Esophagus squamous epithelium (tissue), 5 donors: ENCODE measurements at regions not wholly inside any gene's neighbourhood (a gene's known extent, or its start where the extent isn't known, plus 50 kb on each side); places are given as distances from the start of the nearest gene placed in this dataset.

Experiments
- DNase-seq: peaks from one replicate; lab custom pipeline; 2025; lab: John Stamatoyannopoulos, UW
- H3K27ac ChIP-seq, 4 donors: fragments of 200-600 bp; sonication (generic); one replicate each; pipeline ENCODE4 v1.5.1; 2016 to 2019; ENCODE audit warnings: mild to moderate bottlenecking in 1 of 4
- H3K27me3 ChIP-seq, 4 donors: fragments of 200-600 bp; sonication (generic); 1 replicate in 3 of 4; 2 replicates in 1 of 4; pipeline versions ENCODE4 v1.5.1 to v1.6.0; 2017 to 2021; ENCODE audit warnings: antibody characterized with exemption in 1 of 4
- H3K36me3 ChIP-seq, 3 donors: fragments of 200-600 bp; sonication (generic); one replicate each; pipeline ENCODE4 v1.5.1; 2016 to 2019
- H3K4me1 ChIP-seq, 3 donors: fragments of 200-600 bp; sonication (generic); one replicate each; pipeline ENCODE4 v1.5.1; 2017 to 2019
- H3K4me3 ChIP-seq, 4 donors: fragments of 200-600 bp; sonication (generic); 1 replicate in 3 of 4; 2 replicates in 1 of 4; pipeline ENCODE4 v1.5.1; 2016 to 2019; ENCODE audit warnings: mild to moderate bottlenecking in 2 of 4, moderate library complexity in 1 of 4
- H3K9me3 ChIP-seq, 3 donors: fragments of 200-600 bp; sonication (generic); one replicate each; pipeline ENCODE4 v1.5.1; 2016 to 2019
- POLR2A ChIP-seq, 4 donors: fragments of 450-650 bp; IDR thresholded peaks; one replicate each; pipeline ENCODE4 v1.6.1; 2017; ENCODE audit warnings: antibody characterized with exemption in 4 of 4, mild to moderate bottlenecking in 4 of 4, moderate library complexity in 3 of 4
- WGBS, 2 donors: methylation state at CpG; one replicate each; pipeline ENCODE4 v1.1.5; 2018; 5-methylcytosine and 5-hydroxymethylcytosine counted together
- intact Hi-C: fragments of 100-400 bp; cut with DNase I; formaldehyde crosslinking; loops from one replicate; pipeline ENCODE4 v1.15.0; 2022
- TF ChIP-seq, protein P1 (sequence below), 6 experiments: fragments of 450-650 bp in 4 of 6; fragments of 200-600 bp in 2 of 6; sonication (generic) in 2 of 6; IDR thresholded peaks; one replicate each; pipeline ENCODE4 v1.5.1; 2016 to 2019; ENCODE audit warnings: antibody characterized with exemption in 6 of 6, mild to moderate bottlenecking in 4 of 6, moderate library complexity in 4 of 6
- donor health status: DM: yes; HTN: yes; CAD: no.

DNA sequence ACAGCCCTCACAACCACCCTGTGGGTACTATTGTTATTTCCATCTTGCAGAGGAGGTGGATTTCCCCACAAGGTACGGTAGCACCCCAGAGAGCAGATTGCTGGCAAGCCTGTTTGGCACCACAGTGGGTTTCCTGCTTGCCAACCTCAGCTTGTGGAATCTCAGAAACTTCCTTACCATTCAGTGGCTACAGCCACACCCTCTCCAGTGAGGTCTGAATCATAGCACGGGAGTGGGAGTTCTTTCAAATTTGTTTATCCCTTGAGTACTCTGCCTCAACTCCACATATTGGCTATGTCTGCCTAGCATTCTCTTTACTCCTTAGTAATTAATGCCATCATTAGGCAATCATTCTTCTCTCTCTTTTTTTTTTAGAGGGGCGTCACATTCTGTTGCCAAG lies 162.1 kb downstream of the PTPRU start:
- H3K27ac ChIP-seq, result no peak overlapping the region
- 20 to 25% methylated on average over 3 of the region's 3 CpGs for WGBS, 2 donors
- no peak for DNase-seq

DNA sequence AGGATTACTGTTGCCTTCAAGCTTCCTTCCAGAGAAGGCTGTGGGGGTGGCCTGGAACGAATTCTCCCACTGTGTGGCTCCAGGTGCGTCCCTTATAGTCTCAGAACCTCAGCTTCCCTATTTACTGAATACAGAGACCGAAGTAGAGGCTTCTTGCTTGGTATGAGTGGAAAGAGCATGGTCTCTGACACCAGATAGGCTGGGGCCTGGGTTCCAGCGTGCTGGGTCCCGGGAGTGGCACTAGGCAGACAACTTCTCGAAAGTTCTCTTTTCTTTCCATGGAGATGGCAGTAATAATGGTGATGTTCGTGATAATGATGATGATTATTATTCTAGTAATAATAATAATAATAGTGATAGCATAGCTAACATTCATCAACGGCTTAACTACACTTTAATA lies 161.7 kb downstream of the PTPRU start:
- Histone ChIP-seq H3K27ac (no peak overlapping the region), H3K36me3 (no peaks in the 10 kb centered on the region), H3K9me3 (peaks cover 0 to 14% (median 0%) of the 10 kb centered on the region in 3 donors), H3K27me3 (peaks cover 0 to 12% (median 0%) of the 10 kb centered on the region in 4 donors), H3K4me1 (peaks cover 0 to 10% (median 0%) of the 10 kb centered on the region in 3 donors), H3K4me3 (no peak overlapping the region)
- intact Hi-C loops, result no loop called here
- TF ChIP-seq POLR2A (IDR thresholded peaks at IDR 0.05), result no peak
- TF ChIP-seq, protein P1, sequence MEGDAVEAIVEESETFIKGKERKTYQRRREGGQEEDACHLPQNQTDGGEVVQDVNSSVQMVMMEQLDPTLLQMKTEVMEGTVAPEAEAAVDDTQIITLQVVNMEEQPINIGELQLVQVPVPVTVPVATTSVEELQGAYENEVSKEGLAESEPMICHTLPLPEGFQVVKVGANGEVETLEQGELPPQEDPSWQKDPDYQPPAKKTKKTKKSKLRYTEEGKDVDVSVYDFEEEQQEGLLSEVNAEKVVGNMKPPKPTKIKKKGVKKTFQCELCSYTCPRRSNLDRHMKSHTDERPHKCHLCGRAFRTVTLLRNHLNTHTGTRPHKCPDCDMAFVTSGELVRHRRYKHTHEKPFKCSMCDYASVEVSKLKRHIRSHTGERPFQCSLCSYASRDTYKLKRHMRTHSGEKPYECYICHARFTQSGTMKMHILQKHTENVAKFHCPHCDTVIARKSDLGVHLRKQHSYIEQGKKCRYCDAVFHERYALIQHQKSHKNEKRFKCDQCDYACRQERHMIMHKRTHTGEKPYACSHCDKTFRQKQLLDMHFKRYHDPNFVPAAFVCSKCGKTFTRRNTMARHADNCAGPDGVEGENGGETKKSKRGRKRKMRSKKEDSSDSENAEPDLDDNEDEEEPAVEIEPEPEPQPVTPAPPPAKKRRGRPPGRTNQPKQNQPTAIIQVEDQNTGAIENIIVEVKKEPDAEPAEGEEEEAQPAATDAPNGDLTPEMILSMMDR (IDR thresholded peaks at IDR 0.05), result no peak
- 66 to 73% methylated on average over 6 to 8 of the region's 8 CpGs for WGBS, 2 donors
- no peak for DNase-seq

More for the DNA sequence above, 162.1 kb downstream of the PTPRU start:
- intact Hi-C loops, result no loop called here
- peaks cover 0 to 8% (median 0%) of the 10 kb centered on the region in 4 donors for H3K27me3 ChIP-seq
- H3K9me3 ChIP-seq, result peaks cover 0 to 14% (median 0%) of the 10 kb centered on the region in 3 donors
- H3K4me3 ChIP-seq, result no peak overlapping the region
- no peaks in the 10 kb centered on the region for H3K36me3 ChIP-seq
- peaks cover 0 to 10% (median 0%) of the 10 kb centered on the region in 3 donors for H3K4me1 ChIP-seq
- TF ChIP-seq, protein P1 (IDR thresholded peaks at IDR 0.05), result no peak
- TF ChIP-seq POLR2A (IDR thresholded peaks at IDR 0.05), result no peak

DNA sequence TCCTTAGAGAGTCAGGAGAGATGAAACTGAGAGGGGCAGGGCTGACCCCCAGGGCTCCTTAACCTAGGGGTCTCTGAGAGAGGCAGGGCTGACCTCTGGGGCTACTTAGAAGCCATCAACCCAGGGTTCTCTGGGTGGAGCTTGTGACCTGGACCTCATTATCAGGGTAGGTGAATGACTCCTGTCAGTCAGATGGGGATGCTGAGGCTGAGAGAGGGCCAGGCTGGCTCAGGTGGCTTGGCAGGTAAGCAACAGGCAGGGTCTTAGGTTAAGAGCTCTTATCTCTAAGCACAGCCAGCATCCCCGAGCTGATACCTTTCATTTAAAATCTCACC lies 160.9 kb downstream of the PTPRU start:
- Histone ChIP-seq H3K4me1 (peaks cover 0 to 10% (median 0%) of the 10 kb centered on the region in 3 donors), H3K9me3 (peaks cover 0 to 14% (median 0%) of the 10 kb centered on the region in 3 donors), H3K4me3 (no peak overlapping the region), H3K27ac (no peak overlapping the region), H3K27me3 (peaks cover 0 to 18% (median 0%) of the 10 kb centered on the region in 4 donors), H3K36me3 (no peaks in the 10 kb centered on the region)
- TF ChIP-seq, protein P1 (IDR thresholded peaks at IDR 0.05), result no peak
- no peak for TF ChIP-seq POLR2A (IDR thresholded peaks at IDR 0.05)
- intact Hi-C loops, result no loop called here
- WGBS, 2 donors, result 70 to 83% methylated on average over 1 of the region's 1 CpG
- no peak for DNase-seq

DNA sequence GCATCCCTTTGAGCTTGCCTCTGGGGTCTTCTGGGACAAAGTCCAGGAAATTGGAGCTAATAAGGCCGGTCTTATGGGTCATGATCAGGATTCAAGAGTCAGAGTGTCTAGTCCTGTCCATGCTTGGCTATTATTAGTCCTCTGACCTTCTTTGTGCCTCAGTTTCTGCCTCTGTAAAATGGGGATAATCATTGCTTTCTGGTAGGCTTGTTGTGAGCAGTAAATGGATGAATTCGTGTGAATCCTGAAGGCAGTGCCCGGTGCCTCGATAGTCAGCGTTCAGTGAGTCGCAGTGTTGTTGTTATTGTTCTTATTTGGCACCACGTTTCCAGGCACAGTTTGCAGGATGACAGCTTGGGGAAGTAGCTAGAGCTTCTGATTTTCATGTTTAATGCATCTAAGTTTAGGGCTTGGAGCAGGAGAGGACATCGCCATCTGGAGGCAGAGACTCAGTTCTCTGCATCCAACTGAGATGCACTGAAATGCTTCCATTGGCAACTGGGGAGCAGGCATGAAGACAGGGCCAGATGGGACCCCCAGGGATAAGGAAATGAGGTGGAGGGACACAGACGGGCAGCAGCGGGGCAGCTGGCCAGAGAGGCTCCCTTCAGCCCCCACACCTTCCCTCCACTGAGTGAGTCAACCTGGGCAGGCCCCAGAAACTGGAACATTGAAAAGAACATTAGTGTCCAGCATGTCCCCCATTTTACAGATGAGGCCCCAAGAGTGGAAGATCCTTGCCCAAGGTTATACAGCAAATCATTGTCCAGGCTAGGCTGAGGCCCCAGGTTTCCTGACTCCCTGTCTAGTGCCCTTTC lies 160.3 kb downstream of the PTPRU start:
- no peak overlapping the region for H3K27ac ChIP-seq
- H3K36me3 ChIP-seq, result no peaks in the 10 kb centered on the region
- DNase-seq, result no peak
- H3K4me3 ChIP-seq, result no peak overlapping the region
- 73 to 80% methylated on average over 9 to 10 of the region's 10 CpGs for WGBS, 2 donors
- peaks cover 0 to 14% (median 0%) of the 10 kb centered on the region in 3 donors for H3K9me3 ChIP-seq
- TF ChIP-seq POLR2A (IDR thresholded peaks at IDR 0.05), result no peak
- TF ChIP-seq, protein P1 (IDR thresholded peaks at IDR 0.05), result peak in 2 of 6 experiments; percentile 7 to 14
- H3K27me3 ChIP-seq, result peaks cover 0 to 24% (median 0%) of the 10 kb centered on the region in 4 donors
- peaks cover 0 to 10% (median 0%) of the 10 kb centered on the region in 3 donors for H3K4me1 ChIP-seq
- intact Hi-C loops, result no loop called here

DNA sequence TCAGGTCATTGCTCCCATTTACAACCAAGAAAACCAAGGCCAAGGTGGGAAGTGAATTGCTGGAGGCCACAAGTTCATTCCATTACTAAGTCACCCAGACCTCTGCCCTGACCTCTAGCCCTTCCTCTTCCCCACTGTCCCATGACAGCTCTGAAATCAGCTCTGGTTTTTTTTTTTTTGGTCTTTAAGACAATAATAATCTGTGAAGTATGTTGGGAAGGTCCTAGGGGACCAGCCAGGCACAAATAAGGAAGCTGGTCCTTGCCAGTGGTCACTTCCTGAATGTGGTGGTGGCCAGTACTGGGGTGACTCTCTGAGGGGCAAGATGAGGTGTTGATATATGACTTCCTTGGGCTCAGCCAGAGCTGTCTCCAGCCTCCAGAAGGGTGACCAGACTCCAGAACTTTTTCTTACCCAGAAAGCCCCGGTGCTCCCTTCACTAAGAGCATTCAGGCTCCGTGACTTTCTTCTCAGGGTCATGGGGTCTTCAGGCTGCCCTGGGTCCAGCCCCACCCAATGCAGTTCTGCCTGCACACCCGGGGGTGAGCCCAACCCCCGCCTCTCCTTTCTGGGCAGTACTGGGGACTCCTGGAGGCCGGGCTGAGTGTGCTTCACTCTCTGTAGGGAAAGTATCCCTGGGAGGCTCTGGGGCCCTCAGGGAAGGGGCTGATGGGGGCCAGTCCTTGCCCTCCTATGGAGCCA lies 159.6 kb downstream of the PTPRU start:
- Histone ChIP-seq H3K27me3 (peaks cover 0 to 32% (median 0%) of the 10 kb centered on the region in 4 donors), H3K9me3 (peaks cover 0 to 14% (median 0%) of the 10 kb centered on the region in 3 donors), H3K4me1 (peaks cover 0 to 10% (median 0%) of the 10 kb centered on the region in 3 donors), H3K4me3 (no peak overlapping the region), H3K36me3 (no peaks in the 10 kb centered on the region), H3K27ac (no peak overlapping the region)
- no peak for DNase-seq
- TF ChIP-seq, protein P1 (IDR thresholded peaks at IDR 0.05), result no peak
- TF ChIP-seq POLR2A (IDR thresholded peaks at IDR 0.05), result no peak
- WGBS, 2 donors, result 54% methylated on average over 4 of the region's 5 CpGs; no CpG with 5 or more reads in 1 of the 2 donors
- intact Hi-C loops, result no loop called here
